Mesendoderm (in vitro differentiated cells): ENCODE measurements at regions not wholly inside any gene's neighbourhood (a gene's known extent, or its start where the extent isn't known, plus 50 kb on each side); places are given as distances from the start of the nearest gene placed in this dataset.

Experiments
- DNase-seq: peaks from one replicate; pipeline ENCODE4 v3.0.0; 2013
- H2AK5ac ChIP-seq: 2 replicates; pipeline ENCODE4 v1.6.1; 2013; ENCODE audit warnings: low read length, inconsistent platforms
- H2BK120ac ChIP-seq: 2 replicates; pipeline ENCODE4 v1.6.1; 2013; ENCODE audit warnings: low read depth, mild to moderate bottlenecking, low read length, moderate library complexity, mixed read lengths
- H2BK15ac ChIP-seq: replicated peaks from 2 replicates; pipeline ENCODE4 v1.6.1; 2013; ENCODE audit warnings: low read depth, mild to moderate bottlenecking, moderate library complexity
- H2BK5ac ChIP-seq: 2 replicates; pipeline ENCODE4 v1.6.1; 2013; ENCODE audit warnings: low read length, inconsistent platforms
- H3K18ac ChIP-seq: 2 replicates; pipeline ENCODE4 v1.6.1; 2013; ENCODE audit warnings: mild to moderate bottlenecking, low read length, mixed read lengths
- H3K23ac ChIP-seq: one replicate; pipeline ENCODE4 v1.6.1; 2013; ENCODE audit warnings: low read length
- H3K27ac ChIP-seq: 2 replicates; pipeline ENCODE4 v1.5.1; 2013; ENCODE audit warnings: low read depth, mild to moderate bottlenecking, inconsistent platforms, low read length, moderate library complexity
- H3K27me3 ChIP-seq: 2 replicates; pipeline ENCODE4 v1.6.1; 2013; ENCODE audit warnings: low read length, control low read depth, mild to moderate bottlenecking, inconsistent platforms; ENCODE audit not compliant: insufficient read depth, poor library complexity
- H3K36me3 ChIP-seq: 2 replicates; pipeline ENCODE4 v1.6.1; 2013; ENCODE audit warnings: low read length, inconsistent platforms; ENCODE audit not compliant: control insufficient read depth, insufficient read depth
- H3K4ac ChIP-seq: one replicate; pipeline ENCODE4 v1.6.1; 2013; ENCODE audit warnings: low read depth, mild to moderate bottlenecking, low read length, moderate library complexity
- H3K4me1 ChIP-seq: 2 replicates; pipeline ENCODE4 v1.6.1; 2013; ENCODE audit warnings: low read depth, low read length, inconsistent platforms; ENCODE audit not compliant: control insufficient read depth
- H3K4me2 ChIP-seq: 2 replicates; pipeline ENCODE4 v1.6.1; 2013; ENCODE audit warnings: low read length
- H3K4me3 ChIP-seq: 2 replicates; pipeline ENCODE4 v1.5.1; 2013; ENCODE audit warnings: mild to moderate bottlenecking, low read length
- H3K56ac ChIP-seq: one replicate; pipeline ENCODE4 v1.6.1; 2013; ENCODE audit warnings: low read length
- H3K79me1 ChIP-seq: 2 replicates; pipeline ENCODE4 v1.6.1; 2013; ENCODE audit warnings: low read length, inconsistent platforms
- H3K79me2 ChIP-seq: 2 replicates; pipeline ENCODE4 v1.6.1; 2013; ENCODE audit warnings: mild to moderate bottlenecking, low read length; ENCODE audit not compliant: control insufficient read depth, insufficient read depth
- H3K9ac ChIP-seq: 2 replicates; pipeline ENCODE4 v1.6.1; 2013; ENCODE audit warnings: low read length, inconsistent platforms
- H4K5ac ChIP-seq: one replicate; pipeline ENCODE4 v1.6.1; 2013; ENCODE audit warnings: low read length
- H4K8ac ChIP-seq: one replicate; pipeline ENCODE4 v1.6.1; 2013; ENCODE audit warnings: low read depth, mild to moderate bottlenecking, control low read depth, low read length, moderate library complexity
- WGBS: extraction: QIAGEN DNeasy Blood & Tissue Kit; methylation state at CpG from one replicate; pipeline ENCODE4 v1.1.7; 2013; ENCODE audit warnings: low lambda C conversion rate, missing lambda C conversion rate; ENCODE audit not compliant: insufficient coverage; ENCODE audit errors: extremely low coverage; 5-methylcytosine and 5-hydroxymethylcytosine counted together

- no peak overlapping the region for H3K27ac ChIP-seq
- no peak overlapping the region for H3K56ac ChIP-seq
- H3K23ac ChIP-seq: no peak overlapping the region
- H3K4ac ChIP-seq: no peak overlapping the region
- H4K5ac ChIP-seq: no peak overlapping the region
- no peaks in the 10 kb centered on the region for H3K36me3 ChIP-seq
- H2BK120ac ChIP-seq: no peak overlapping the region
- H3K79me2 ChIP-seq: no peaks in the 10 kb centered on the region
- no peak overlapping the region for H2BK5ac ChIP-seq
- no peak overlapping the region for H4K8ac ChIP-seq
- H2BK15ac ChIP-seq: no peak overlapping the region
- H3K18ac ChIP-seq: no peak overlapping the region
- no peak overlapping the region for H3K4me2 ChIP-seq
- no peak overlapping the region for H3K9ac ChIP-seq
- no peaks in the 10 kb centered on the region for H3K79me1 ChIP-seq
- WGBS: no CpG with 5 or more reads among the region's 2 CpGs
- no peaks in the 10 kb centered on the region for H3K4me1 ChIP-seq
- DNase-seq: no peak
- no peaks in the 10 kb centered on the region for H3K27me3 ChIP-seq
- H3K4me3 ChIP-seq: no peak overlapping the region
- no peak overlapping the region for H2AK5ac ChIP-seq
Observed at GRCh38 chr2:129330504-129330903, 649.0 kb upstream of the RAB6C start.

- Histone ChIP-seq H3K23ac (no peak overlapping the region), H3K9ac (no peak overlapping the region), H3K4me3 (no peak overlapping the region), H2BK5ac (no peak overlapping the region), H4K5ac (no peak overlapping the region), H3K4me1 (no peaks in the 10 kb centered on the region), H2BK120ac (no peak overlapping the region), H3K79me1 (no peaks in the 10 kb centered on the region), H3K36me3 (no peaks in the 10 kb centered on the region), H2BK15ac (no peak overlapping the region), H3K27ac (no peak overlapping the region), H3K18ac (no peak overlapping the region), H2AK5ac (no peak overlapping the region), H3K4me2 (no peak overlapping the region), H3K27me3 (no peaks in the 10 kb centered on the region), H3K79me2 (no peaks in the 10 kb centered on the region), H4K8ac (no peak overlapping the region), H3K4ac (no peak overlapping the region), H3K56ac (no peak overlapping the region)
- WGBS: no CpG with 5 or more reads among the region's 7 CpGs
- peak; percentile 42 for DNase-seq
Observed at GRCh38 chr2:129331638-129332037, 647.8 kb upstream of the RAB6C start.

- H3K4me2 ChIP-seq: no peak overlapping the region
- H3K4ac ChIP-seq: no peak overlapping the region
- no peaks in the 10 kb centered on the region for H3K79me2 ChIP-seq
- no peak overlapping the region for H3K27ac ChIP-seq
- H3K36me3 ChIP-seq: no peaks in the 10 kb centered on the region
- no peak overlapping the region for H3K56ac ChIP-seq
- H3K9ac ChIP-seq: no peak overlapping the region
- no peak for DNase-seq
- H2BK15ac ChIP-seq: no peak overlapping the region
- H2BK5ac ChIP-seq: no peak overlapping the region
- H3K23ac ChIP-seq: no peak overlapping the region
- no peak overlapping the region for H2BK120ac ChIP-seq
- no peaks in the 10 kb centered on the region for H3K79me1 ChIP-seq
- H3K4me1 ChIP-seq: no peaks in the 10 kb centered on the region
- no CpG with 5 or more reads among the region's 5 CpGs for WGBS
- no peaks in the 10 kb centered on the region for H3K27me3 ChIP-seq
- no peak overlapping the region for H3K18ac ChIP-seq
- no peak overlapping the region for H3K4me3 ChIP-seq
- no peak overlapping the region for H4K5ac ChIP-seq
- H2AK5ac ChIP-seq: no peak overlapping the region
- no peak overlapping the region for H4K8ac ChIP-seq
Observed at GRCh38 chr2:129334128-129334527, 645.3 kb upstream of the RAB6C start.

GRCh38 chr2:129334696-129335410 is 644.6 kb upstream of the RAB6C start:
- no peaks in the 10 kb centered on the region for H3K4me1 ChIP-seq
- H2AK5ac ChIP-seq: no peak overlapping the region
- H3K27me3 ChIP-seq: no peaks in the 10 kb centered on the region
- H3K56ac ChIP-seq: no peak overlapping the region
- H3K4me2 ChIP-seq: no peak overlapping the region
- H4K5ac ChIP-seq: no peak overlapping the region
- H3K79me2 ChIP-seq: no peaks in the 10 kb centered on the region
- no peak overlapping the region for H2BK15ac ChIP-seq
- no peak for DNase-seq
- H3K79me1 ChIP-seq: no peaks in the 10 kb centered on the region
- no peak overlapping the region for H3K4ac ChIP-seq
- no peak overlapping the region for H3K18ac ChIP-seq
- no CpG with 5 or more reads among the region's 13 CpGs for WGBS
- no peak overlapping the region for H4K8ac ChIP-seq
- no peak overlapping the region for H3K23ac ChIP-seq
- no peak overlapping the region for H2BK5ac ChIP-seq
- H3K27ac ChIP-seq: no peak overlapping the region
- H3K36me3 ChIP-seq: no peaks in the 10 kb centered on the region
- no peak overlapping the region for H3K9ac ChIP-seq
- no peak overlapping the region for H2BK120ac ChIP-seq
- no peak overlapping the region for H3K4me3 ChIP-seq

- no peak overlapping the region for H2AK5ac ChIP-seq
- no CpG with 5 or more reads among the region's 1 CpG for WGBS
Observed at GRCh38 chr2:129336276-129336675, 643.2 kb upstream of the RAB6C start.

GRCh38 chr2:129337076-129337475 is 642.4 kb upstream of the RAB6C start:
- Histone ChIP-seq H3K56ac (no peak overlapping the region), H3K36me3 (no peaks in the 10 kb centered on the region), H3K79me1 (no peaks in the 10 kb centered on the region), H3K9ac (no peak overlapping the region), H3K4me2 (no peak overlapping the region), H3K23ac (no peak overlapping the region), H3K79me2 (no peaks in the 10 kb centered on the region), H2AK5ac (no peak overlapping the region), H3K4me1 (no peaks in the 10 kb centered on the region), H3K27ac (no peak overlapping the region), H2BK5ac (no peak overlapping the region), H3K4me3 (no peak overlapping the region), H4K8ac (no peak overlapping the region), H2BK120ac (no peak overlapping the region), H3K27me3 (no peaks in the 10 kb centered on the region), H3K4ac (no peak overlapping the region), H4K5ac (no peak overlapping the region), H3K18ac (no peak overlapping the region), H2BK15ac (no peak overlapping the region)
- DNase-seq: no peak
- no CpG with 5 or more reads among the region's 6 CpGs for WGBS

More at GRCh38 chr2:129336276-129336675, 643.2 kb upstream of the RAB6C start:
- Histone ChIP-seq H3K4ac (no peak overlapping the region), H2BK5ac (no peak overlapping the region), H3K4me3 (no peak overlapping the region), H4K5ac (no peak overlapping the region), H3K79me1 (no peaks in the 10 kb centered on the region), H2BK15ac (no peak overlapping the region), H3K18ac (no peak overlapping the region), H4K8ac (no peak overlapping the region), H3K27ac (no peak overlapping the region), H3K36me3 (no peaks in the 10 kb centered on the region), H3K79me2 (no peaks in the 10 kb centered on the region), H3K4me2 (no peak overlapping the region), H2BK120ac (no peak overlapping the region), H3K56ac (no peak overlapping the region), H3K4me1 (no peaks in the 10 kb centered on the region), H3K9ac (no peak overlapping the region), H3K23ac (no peak overlapping the region), H3K27me3 (no peaks in the 10 kb centered on the region)
- no peak for DNase-seq
